ENCODE measurements at regions not wholly inside any gene's neighbourhood (a gene's known extent, or its start where the extent isn't known, plus 50 kb on each side); places are given as distances from the start of the nearest gene placed in this dataset.

- peak overlapping the region; percentile 11 for H3K27ac ChIP-seq (ENCODE audit: low read depth, low read length, poor library complexity, severe bottlenecking)
- no TSS peak for BruUV-seq (replicated peaks)
- H3K4me1 ChIP-seq (ENCODE audit: insufficient read depth, low read length, poor library complexity, severe bottlenecking), result peaks cover 13% of the 10 kb centered on the region
- no peak for DNase-seq (ENCODE audit: low spot score)
- ChIA-PET POLR2A (ENCODE audit: low non-redundant PET) (no interaction called here), CTCF (no interaction called here)
- no peaks in the 10 kb centered on the region for H3K27me3 ChIP-seq (replicated peaks; ENCODE audit: insufficient read depth, low read depth, low read length, poor library complexity)
- no peaks in the 10 kb centered on the region for H3K9me3 ChIP-seq (ENCODE audit: low read depth, low read length, poor library complexity, severe bottlenecking)
- no peaks in the 10 kb centered on the region for H3K36me3 ChIP-seq (ENCODE audit: insufficient read depth, low read length, poor library complexity, severe bottlenecking)
- intact Hi-C loops (cut with micrococcal nuclease; ENCODE audit: unreplicated experiment), result no loop called here
- H3K4me3 ChIP-seq (ENCODE audit: low read depth, low read length, poor library complexity, severe bottlenecking), result no peak overlapping the region
- TF ChIP-seq CTCF (conservative IDR thresholded peaks at IDR 0.05; ENCODE audit: low read depth, low read length) (no peak), EZH2 (IDR thresholded peaks at IDR 0.05; ENCODE audit: borderline replicate concordance, low read depth, low read length, poor library complexity, severe bottlenecking) (no peak)
Measured at GRCh38 chr12:47356129-47356700, 276.5 kb upstream of the AMIGO2 start.

GRCh38 chr12:47353508-47353907 is 273.7 kb upstream of the AMIGO2 start:
- H3K4me1 ChIP-seq (ENCODE audit: insufficient read depth, low read length, poor library complexity, severe bottlenecking), result no peaks in the 10 kb centered on the region
- no peak for DNase-seq (ENCODE audit: low spot score)
- H3K27ac ChIP-seq (ENCODE audit: low read depth, low read length, poor library complexity, severe bottlenecking), result no peak overlapping the region
- H3K4me3 ChIP-seq (ENCODE audit: low read depth, low read length, poor library complexity, severe bottlenecking), result no peak overlapping the region
- H3K27me3 ChIP-seq (replicated peaks; ENCODE audit: insufficient read depth, low read depth, low read length, poor library complexity), result no peaks in the 10 kb centered on the region
- intact Hi-C loops (cut with micrococcal nuclease; ENCODE audit: unreplicated experiment), result no loop called here
- BruUV-seq (replicated peaks), result no TSS peak
- no peak for TF ChIP-seq EZH2 (IDR thresholded peaks at IDR 0.05; ENCODE audit: borderline replicate concordance, low read depth, low read length, poor library complexity, severe bottlenecking)
- no peak for TF ChIP-seq CTCF (conservative IDR thresholded peaks at IDR 0.05; ENCODE audit: low read depth, low read length)
- POLR2A ChIA-PET (ENCODE audit: low non-redundant PET), result no interaction called here
- CTCF ChIA-PET, result no interaction called here
- no peaks in the 10 kb centered on the region for H3K36me3 ChIP-seq (ENCODE audit: insufficient read depth, low read length, poor library complexity, severe bottlenecking)
- H3K9me3 ChIP-seq (ENCODE audit: low read depth, low read length, poor library complexity, severe bottlenecking), result no peaks in the 10 kb centered on the region

DNA sequence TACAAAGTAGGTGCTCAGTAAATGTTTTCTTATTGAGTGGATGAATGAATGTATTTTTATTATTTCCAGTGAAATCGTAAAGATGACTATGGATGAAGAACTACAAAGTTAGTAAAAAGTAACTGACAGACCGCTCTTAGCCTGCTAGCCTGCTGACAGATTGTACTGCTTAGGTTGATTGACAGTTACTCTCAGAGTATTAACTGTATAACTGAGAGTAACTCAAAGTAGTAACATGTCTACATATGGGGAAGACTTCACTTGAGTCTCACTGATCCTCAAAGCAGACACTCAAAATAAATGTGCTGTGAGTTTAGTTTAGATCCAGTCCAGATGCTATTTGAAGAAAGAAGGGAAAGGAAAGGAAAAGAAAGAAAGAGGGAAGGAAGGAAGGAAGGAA is 272.3 kb upstream of the AMIGO2 start:
- Histone ChIP-seq H3K4me3 (ENCODE audit: low read depth, low read length, poor library complexity, severe bottlenecking) (no peak overlapping the region), H3K36me3 (ENCODE audit: insufficient read depth, low read length, poor library complexity, severe bottlenecking) (no peaks in the 10 kb centered on the region), H3K27ac (ENCODE audit: low read depth, low read length, poor library complexity, severe bottlenecking) (no peak overlapping the region), H3K27me3 (replicated peaks; ENCODE audit: insufficient read depth, low read depth, low read length, poor library complexity) (no peaks in the 10 kb centered on the region), H3K9me3 (ENCODE audit: low read depth, low read length, poor library complexity, severe bottlenecking) (no peaks in the 10 kb centered on the region), H3K4me1 (ENCODE audit: insufficient read depth, low read length, poor library complexity, severe bottlenecking) (no peaks in the 10 kb centered on the region)
- no peak for DNase-seq (ENCODE audit: low spot score)
- TF ChIP-seq EZH2 (IDR thresholded peaks at IDR 0.05; ENCODE audit: borderline replicate concordance, low read depth, low read length, poor library complexity, severe bottlenecking) (no peak), CTCF (conservative IDR thresholded peaks at IDR 0.05; ENCODE audit: low read depth, low read length) (no peak)
- CTCF ChIA-PET, result no interaction called here
- intact Hi-C loops (cut with micrococcal nuclease; ENCODE audit: unreplicated experiment), result no loop called here
- BruUV-seq (replicated peaks), result no TSS peak
- POLR2A ChIA-PET (ENCODE audit: low non-redundant PET), result no interaction called here
